ENCODE measurements at regions not wholly inside any gene's neighbourhood (a gene's known extent, or its start where the extent isn't known, plus 50 kb on each side); places are given as distances from the start of the nearest gene placed in this dataset.

GRCh38 chr15:72838311-72838731 lies 54.8 kb upstream of the ADPGK start:
- DNase-seq (ENCODE audit: low read depth): no peak
- no peak overlapping the region for H3K4me3 ChIP-seq (replicated peaks; ENCODE audit: low read depth, low read length)
- no peak for TF ChIP-seq CTCF (IDR thresholded peaks at IDR 0.05; ENCODE audit: low read length, missing control alignments)

GRCh38 chr15:72836676-72837330 lies 53.2 kb upstream of the ADPGK start:
- no peak for TF ChIP-seq CTCF (IDR thresholded peaks at IDR 0.05; ENCODE audit: low read length, missing control alignments)
- no peak for DNase-seq (ENCODE audit: low read depth)
- no peak overlapping the region for H3K4me3 ChIP-seq (replicated peaks; ENCODE audit: low read depth, low read length)

- H3K4me3 ChIP-seq (replicated peaks; ENCODE audit: low read depth, low read length): no peak overlapping the region
- peak; percentile 39 for TF ChIP-seq CTCF (IDR thresholded peaks at IDR 0.05; ENCODE audit: low read length, missing control alignments)
- peak; percentile 6 for DNase-seq (ENCODE audit: low read depth)
Measured at GRCh38 chr15:72835294-72835890, 51.8 kb upstream of the ADPGK start.

GRCh38 chr15:72833561-72833960 lies 50.0 kb upstream of the ADPGK start:
- no peak overlapping the region for H3K4me3 ChIP-seq (replicated peaks; ENCODE audit: low read depth, low read length)
- no peak for TF ChIP-seq CTCF (IDR thresholded peaks at IDR 0.05; ENCODE audit: low read length, missing control alignments)

More at GRCh38 chr15:72833561-72833960, 50.0 kb upstream of the ADPGK start:
- DNase-seq (ENCODE audit: low read depth): no peak
